Endodermal cell (in vitro differentiated cells): ENCODE measurements at regions not wholly inside any gene's neighbourhood (a gene's known extent, or its start where the extent isn't known, plus 50 kb on each side); places are given as distances from the start of the nearest gene placed in this dataset.

Experiments used
- DNase-seq: peaks from one replicate; pipeline ENCODE4 v3.0.0-alpha.2; 2017
- H3K27ac ChIP-seq: 2 replicates; pipeline ENCODE4 v1.5.1; 2013; ENCODE audit warnings: mild to moderate bottlenecking, low read depth, low read length, moderate library complexity
- H3K27me3 ChIP-seq: 2 replicates; pipeline ENCODE4 v1.6.1; 2013; ENCODE audit warnings: mild to moderate bottlenecking, low read length, moderate library complexity; ENCODE audit not compliant: insufficient read depth, control insufficient read depth, poor library complexity, severe bottlenecking
- H3K36me3 ChIP-seq: 2 replicates; pipeline ENCODE4 v1.7.0; 2013; ENCODE audit warnings: mild to moderate bottlenecking, low read length, moderate library complexity; ENCODE audit not compliant: control insufficient read depth, insufficient read depth
- H3K4me1 ChIP-seq: one replicate; pipeline ENCODE4 v1.7.0; 2013; ENCODE audit warnings: low read length; ENCODE audit not compliant: control insufficient read depth, insufficient read depth
- H3K4me3 ChIP-seq: 2 replicates; pipeline ENCODE4 v1.5.1; 2013; ENCODE audit warnings: mild to moderate bottlenecking, low read length, moderate library complexity
- H3K9ac ChIP-seq: 2 replicates; pipeline ENCODE4 v1.6.1; 2013; ENCODE audit warnings: mild to moderate bottlenecking, low read length, moderate library complexity; ENCODE audit not compliant: poor library complexity, severe bottlenecking; ENCODE audit errors: extremely low read depth
- H3K9me3 ChIP-seq: 2 replicates; pipeline ENCODE4 v1.6.1; 2013; ENCODE audit warnings: mild to moderate bottlenecking, low read length, moderate library complexity; ENCODE audit not compliant: control insufficient read depth
- H3K27ac Mint-ChIP-seq: 2 replicates; pipeline ENCODE4 v1.8.0; 2020; ENCODE audit warnings: mixed read lengths
- H3K27me3 Mint-ChIP-seq: 2 replicates; pipeline ENCODE4 v1.8.0; 2021; ENCODE audit warnings: mild to moderate bottlenecking, mixed read lengths; ENCODE audit not compliant: insufficient read depth
- H3K36me3 Mint-ChIP-seq: 2 replicates; pipeline ENCODE4 v1.8.0; 2020; ENCODE audit warnings: low read depth, mixed read lengths
- H3K4me1 Mint-ChIP-seq: 2 replicates; pipeline ENCODE4 v1.8.0; 2020; ENCODE audit warnings: mixed read lengths
- H3K4me3 Mint-ChIP-seq: 2 replicates; pipeline ENCODE4 v1.8.0; 2020; ENCODE audit warnings: mild to moderate bottlenecking, moderate library complexity, mixed read lengths
- H3K9me3 Mint-ChIP-seq: 2 replicates; pipeline ENCODE4 v1.8.0; 2020; ENCODE audit warnings: mild to moderate bottlenecking, mixed read lengths
- CTCF ChIP-seq: fragments of 200-600 bp; sonication (generic); conservative IDR thresholded peaks from 2 replicates; pipeline ENCODE4 v1.5.0; 2021; ENCODE audit warnings: antibody characterized with exemption, mild to moderate bottlenecking
- WGBS, 2 experiments: methylation state at CpG; one replicate each; pipeline versions ENCODE4 v1.1.5 to v1.1.7; 2013; ENCODE audit warnings: missing lambda C conversion rate in 2 of 2, mixed read lengths in 1 of 2; ENCODE audit not compliant: insufficient coverage in 1 of 2, insufficient read length in 1 of 2; 5-methylcytosine and 5-hydroxymethylcytosine counted together

GRCh38 chr20:50415516-50416268 lies 94.5 kb upstream of the PTPN1 start:
- Histone ChIP-seq H3K4me3 (no peak overlapping the region), H3K4me1 (peaks cover 12% of the 10 kb centered on the region), H3K9me3 (peaks cover 12% of the 10 kb centered on the region), H3K27ac (peak overlapping the region; percentile 36), H3K36me3 (no peaks in the 10 kb centered on the region), H3K9ac (no peak overlapping the region), H3K27me3 (no peaks in the 10 kb centered on the region)
- Mint-ChIP-seq H3K36me3 (no peaks in the 10 kb centered on the region), H3K4me3 (no peak overlapping the region), H3K4me1 (peaks cover 31% of the 10 kb centered on the region), H3K27me3 (peaks cover 9% of the 10 kb centered on the region), H3K27ac (peak overlapping the region; percentile 61), H3K9me3 (peaks cover 21% of the 10 kb centered on the region)
- 79 to 86% methylated on average over 15 to 25 of the region's 25 CpGs for WGBS, 2 experiments
- DNase-seq = peak; percentile 77
- TF ChIP-seq CTCF = no peak

- Histone ChIP-seq H3K4me3 (no peak overlapping the region), H3K27me3 (no peaks in the 10 kb centered on the region), H3K4me1 (peaks cover 12% of the 10 kb centered on the region), H3K9me3 (peaks cover 15% of the 10 kb centered on the region), H3K9ac (no peak overlapping the region), H3K36me3 (no peaks in the 10 kb centered on the region), H3K27ac (no peak overlapping the region)
- no peak for DNase-seq
- Mint-ChIP-seq H3K9me3 (peaks cover 19% of the 10 kb centered on the region), H3K27me3 (peaks cover 9% of the 10 kb centered on the region), H3K4me3 (no peak overlapping the region), H3K4me1 (peaks cover 30% of the 10 kb centered on the region), H3K36me3 (no peaks in the 10 kb centered on the region), H3K27ac (peak overlapping the region; percentile 32)
- TF ChIP-seq CTCF = no peak
- 87 to 96% methylated on average over 9 to 14 of the region's 14 CpGs for WGBS, 2 experiments
These were observed 93.7 kb upstream of the PTPN1 start for GRCh38 chr20:50416269-50417022.

- no peak overlapping the region for H3K4me3 ChIP-seq
- no peaks in the 10 kb centered on the region for H3K36me3 Mint-ChIP-seq
- no peak overlapping the region for H3K4me3 Mint-ChIP-seq
- no peak for TF ChIP-seq CTCF
- no peak overlapping the region for H3K27ac Mint-ChIP-seq
- DNase-seq = no peak
- no peaks in the 10 kb centered on the region for H3K36me3 ChIP-seq
- peaks cover 25% of the 10 kb centered on the region for H3K4me1 Mint-ChIP-seq
- no peak overlapping the region for H3K27ac ChIP-seq
- peaks cover 23% of the 10 kb centered on the region for H3K9me3 Mint-ChIP-seq
- peaks cover 20% of the 10 kb centered on the region for H3K9me3 ChIP-seq
- no peaks in the 10 kb centered on the region for H3K27me3 ChIP-seq
- 88 to 100% methylated on average over 2 to 5 of the region's 5 CpGs for WGBS, 2 experiments
- H3K4me1 ChIP-seq = peaks cover 12% of the 10 kb centered on the region
- H3K9ac ChIP-seq = no peak overlapping the region
- peaks cover 9% of the 10 kb centered on the region for H3K27me3 Mint-ChIP-seq
These were observed 93.2 kb upstream of the PTPN1 start for GRCh38 chr20:50417023-50417329.
